ENCODE measurements at regions not wholly inside any gene's neighbourhood (a gene's known extent, or its start where the extent isn't known, plus 50 kb on each side); places are given as distances from the start of the nearest gene placed in this dataset.
"Not testable (repeated sequence)": the region's sequence is repeated elsewhere in the genome, so short reads cannot be mapped to it uniquely, and the experiment has no call there.

- no peak for DNase-seq (ENCODE audit: low read depth in 2 of 2)
These were observed 71.8 kb downstream of the LARP7 start for GRCh38 chr4:112708772-112709171.

GRCh38 chr4:112714922-112715901, 78.3 kb downstream of the LARP7 start:
- no peak for DNase-seq (ENCODE audit: low read depth in 2 of 2)

GRCh38 chr4:112717856-112718255, 80.9 kb downstream of the LARP7 start:
- DNase-seq (ENCODE audit: low read depth in 2 of 2) = no peak

GRCh38 chr4:112721627-112722026, 84.7 kb downstream of the LARP7 start:
- DNase-seq (ENCODE audit: low read depth in 2 of 2) = no peak

GRCh38 chr4:112726041-112726440, 89.1 kb downstream of the LARP7 start:
- no peak for DNase-seq (ENCODE audit: low read depth in 2 of 2)

GRCh38 chr4:112727728-112728127, 90.8 kb downstream of the LARP7 start:
- not testable (repeated sequence) for DNase-seq (ENCODE audit: low read depth in 2 of 2)

- no peak for DNase-seq (ENCODE audit: low read depth in 2 of 2)
These were observed 94.8 kb downstream of the LARP7 start for GRCh38 chr4:112731715-112732114.

GRCh38 chr4:112732142-112732541, 95.2 kb downstream of the LARP7 start:
- no peak for DNase-seq (ENCODE audit: low read depth in 2 of 2)

- no peak for DNase-seq (ENCODE audit: low read depth in 2 of 2)
These were observed 98.6 kb downstream of the LARP7 start for GRCh38 chr4:112735474-112735951.

DNA sequence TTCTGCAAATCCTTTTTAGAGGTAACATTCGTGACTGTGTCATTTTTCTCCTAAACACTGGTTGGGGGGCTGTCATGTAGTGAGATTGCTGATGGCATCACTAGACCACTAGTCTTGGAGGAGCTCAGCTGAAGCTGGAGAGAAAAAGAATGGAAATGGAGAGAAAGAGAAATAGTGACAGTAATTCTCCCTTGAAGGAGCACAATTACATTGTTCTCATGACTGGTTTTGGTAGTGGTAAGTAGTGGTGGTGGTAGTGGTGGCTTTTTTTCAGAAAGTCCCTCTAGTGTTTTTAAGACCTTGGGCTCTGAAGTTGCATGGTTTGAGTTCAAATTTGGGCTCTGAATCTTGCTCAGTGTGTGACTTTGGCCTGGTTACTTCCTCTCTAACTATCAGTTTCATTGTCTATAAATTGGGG, 99.8 kb downstream of the LARP7 start:
- DNase-seq (ENCODE audit: low read depth in 2 of 2) = no peak

GRCh38 chr4:112739442-112739841, 102.5 kb downstream of the LARP7 start:
- DNase-seq (ENCODE audit: low read depth in 2 of 2) = no peak

GRCh38 chr4:112747036-112747435, 110.1 kb downstream of the LARP7 start:
- no peak for DNase-seq (ENCODE audit: low read depth in 2 of 2)

DNA sequence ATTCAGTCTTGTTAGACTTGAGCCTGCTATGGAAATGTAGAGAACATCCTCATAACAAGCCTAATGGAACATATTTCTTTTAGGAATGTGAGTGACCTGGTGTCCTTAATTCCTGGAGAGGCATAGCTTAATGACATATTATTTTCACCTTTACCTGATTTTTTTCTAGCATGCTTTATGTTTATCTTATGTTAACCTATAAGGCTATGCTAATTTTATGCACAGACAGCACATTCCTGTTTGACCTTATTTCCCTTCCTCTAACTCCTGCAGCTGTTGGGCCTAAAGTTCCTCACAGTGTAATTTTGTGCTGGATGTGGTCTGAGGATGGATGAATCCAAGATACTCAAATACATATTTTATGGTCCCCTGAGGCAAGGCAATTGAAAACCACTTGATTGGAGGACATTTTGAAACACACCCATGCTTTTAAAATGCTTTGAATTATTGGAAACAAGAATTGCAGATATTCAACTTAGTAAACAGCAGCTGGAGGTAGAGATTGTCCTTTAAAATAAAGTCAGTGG, 111.5 kb downstream of the LARP7 start:
- DNase-seq (ENCODE audit: low read depth in 2 of 2) = no peak

DNA sequence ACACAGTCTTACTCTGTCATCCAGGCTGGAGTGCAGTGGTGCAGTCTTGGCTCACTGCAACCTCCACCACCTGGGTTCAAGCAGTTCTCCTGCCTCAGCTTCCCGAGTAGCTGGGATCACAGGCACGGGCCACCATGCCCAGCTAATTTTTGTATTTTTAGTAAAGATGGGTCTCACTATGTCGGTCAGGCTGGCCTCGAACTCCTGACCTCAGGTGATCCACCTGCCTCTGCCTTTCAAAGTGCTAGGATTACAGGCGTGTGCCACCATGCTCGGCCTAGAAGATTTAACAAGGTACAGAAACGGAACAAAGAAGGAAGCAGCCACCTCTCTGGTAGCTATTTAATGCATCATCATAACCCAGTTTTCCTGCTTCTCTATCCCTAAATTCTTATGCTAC, 113.8 kb downstream of the LARP7 start:
- not testable (repeated sequence) for DNase-seq (ENCODE audit: low read depth in 2 of 2)

DNA sequence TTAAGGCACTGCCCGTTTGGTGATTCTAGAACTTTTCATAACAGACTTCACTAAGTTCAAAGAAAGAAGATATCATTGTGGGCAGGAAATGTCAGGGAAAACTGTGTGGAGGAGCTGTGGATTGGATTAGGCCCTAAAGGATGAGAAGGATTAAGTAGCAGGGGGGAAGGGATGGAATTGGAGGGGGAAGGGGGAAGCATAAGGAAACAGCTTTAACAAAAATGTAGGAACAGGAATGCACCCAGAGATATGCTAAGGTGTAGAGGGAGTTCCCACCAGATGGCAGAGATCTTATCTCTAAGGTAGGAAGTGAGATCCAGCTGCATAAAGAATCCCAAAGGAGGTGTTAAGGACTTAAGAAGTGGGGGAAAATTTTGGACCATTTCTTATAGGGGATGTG, 114.5 kb downstream of the LARP7 start:
- no peak for DNase-seq (ENCODE audit: low read depth in 2 of 2)

DNA sequence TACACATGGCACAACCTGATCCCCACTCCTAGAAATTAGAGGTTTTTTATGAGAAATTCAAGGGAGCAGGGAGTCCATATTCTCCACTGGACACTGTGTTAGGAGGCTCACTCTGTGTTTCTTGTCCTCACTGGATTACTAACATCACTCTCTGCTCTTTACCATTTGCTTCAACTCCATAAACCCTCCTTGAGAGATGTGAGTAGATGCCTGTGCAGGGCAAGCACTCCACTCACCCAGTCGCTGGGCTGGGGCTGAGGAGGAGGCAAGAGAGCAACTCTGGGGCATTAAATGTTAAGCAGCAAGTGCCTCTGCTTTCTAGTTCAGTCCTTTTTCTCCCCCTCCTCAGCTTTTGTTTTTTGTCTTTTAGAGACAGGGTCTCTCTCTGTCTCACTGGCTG, 115.1 kb downstream of the LARP7 start:
- DNase-seq (ENCODE audit: low read depth in 2 of 2) = no peak

DNA sequence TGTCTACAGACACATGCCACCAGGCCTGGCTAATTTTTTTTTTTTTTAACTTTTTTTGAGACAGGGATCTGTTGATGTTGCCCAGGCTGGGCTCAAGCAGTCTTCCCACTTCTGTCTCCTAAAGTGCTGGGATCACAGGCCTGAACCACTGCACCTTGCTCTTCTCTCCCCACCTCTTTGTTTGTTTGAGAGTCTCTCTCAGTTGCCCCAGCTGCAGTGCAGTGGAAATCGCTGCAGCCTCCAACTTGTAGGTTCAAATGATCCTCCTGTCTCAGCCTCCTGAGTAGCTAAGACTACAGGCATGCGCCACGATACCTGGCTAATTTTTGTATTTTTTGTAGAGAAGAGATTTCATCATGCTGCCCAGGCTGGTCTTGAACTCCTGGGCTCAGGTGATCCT, 115.6 kb downstream of the LARP7 start:
- no peak for DNase-seq (ENCODE audit: low read depth in 2 of 2)

DNA sequence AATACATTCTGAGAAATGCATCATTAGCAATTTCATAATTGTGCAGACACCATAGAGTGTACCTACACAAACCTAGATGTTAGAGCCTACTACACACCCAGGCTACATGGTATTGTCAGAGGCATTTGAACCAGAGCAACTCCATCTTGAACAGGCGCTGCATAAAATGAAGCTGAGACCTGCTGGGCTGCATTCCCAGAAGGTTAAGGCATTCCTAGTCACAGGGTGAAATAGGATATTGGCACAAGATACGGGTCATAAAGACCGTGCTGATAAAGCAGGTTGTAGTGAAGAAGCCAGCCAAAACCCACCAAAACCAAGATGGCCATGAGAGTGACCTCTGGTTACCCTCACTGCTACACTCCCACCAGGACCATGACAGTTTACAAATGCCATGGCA, 116.4 kb downstream of the LARP7 start:
- no peak for DNase-seq (ENCODE audit: low read depth in 2 of 2)

DNA sequence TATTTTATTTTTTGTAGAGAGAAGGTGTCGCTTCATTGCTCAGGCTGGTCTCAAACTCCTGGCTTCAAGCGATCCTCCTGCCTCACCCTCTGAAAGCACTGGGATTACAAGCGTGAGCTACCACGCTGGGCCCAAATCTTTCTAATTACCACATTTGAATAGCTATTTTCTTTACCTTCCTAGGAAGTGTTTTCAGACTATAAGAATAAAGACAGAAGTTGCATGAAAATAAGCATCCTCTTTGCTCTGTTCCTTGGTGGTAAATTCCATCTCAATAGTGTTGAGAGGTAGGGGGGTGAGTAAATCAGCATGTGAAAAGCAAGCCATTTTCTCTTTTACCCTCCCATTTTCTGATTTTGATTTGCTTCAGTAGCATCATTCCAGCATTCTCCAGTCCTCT, 122.4 kb downstream of the LARP7 start:
- no peak for DNase-seq (ENCODE audit: low read depth in 2 of 2)

DNA sequence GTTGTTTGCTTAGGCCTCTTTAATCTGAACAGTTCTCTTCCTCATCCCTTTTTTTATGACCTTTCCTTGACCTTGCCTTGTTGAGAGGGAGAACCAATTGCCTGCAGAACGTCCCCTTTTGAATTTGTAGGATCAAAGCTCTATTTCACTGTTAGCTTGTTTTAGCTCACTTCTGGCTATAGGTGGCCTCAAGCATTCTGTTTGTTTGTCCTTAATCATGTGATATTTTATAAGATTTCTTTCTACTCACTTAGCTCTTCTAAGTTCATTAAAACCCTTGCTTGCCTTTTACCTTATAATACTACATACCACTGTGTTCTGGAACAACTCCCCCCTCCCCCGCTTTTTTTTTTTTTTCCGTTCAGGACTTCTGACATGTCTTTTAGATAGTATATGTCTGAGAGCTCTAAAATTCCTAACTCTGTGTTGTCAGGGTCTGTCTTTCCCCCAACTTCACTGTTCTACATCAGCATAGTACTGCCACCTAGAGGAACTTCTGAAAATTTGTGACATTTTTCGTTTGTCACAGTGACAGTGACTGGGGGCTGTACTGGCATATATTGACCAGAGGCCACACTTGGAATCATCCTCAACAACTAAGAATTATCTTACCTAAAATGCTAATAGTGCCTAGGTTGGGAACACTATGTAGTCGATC, 128.5 kb downstream of the LARP7 start:
- no peak for DNase-seq (ENCODE audit: low read depth in 2 of 2)

GRCh38 chr4:112766422-112766821, 129.5 kb downstream of the LARP7 start:
- DNase-seq (ENCODE audit: low read depth in 2 of 2) = no peak

DNA sequence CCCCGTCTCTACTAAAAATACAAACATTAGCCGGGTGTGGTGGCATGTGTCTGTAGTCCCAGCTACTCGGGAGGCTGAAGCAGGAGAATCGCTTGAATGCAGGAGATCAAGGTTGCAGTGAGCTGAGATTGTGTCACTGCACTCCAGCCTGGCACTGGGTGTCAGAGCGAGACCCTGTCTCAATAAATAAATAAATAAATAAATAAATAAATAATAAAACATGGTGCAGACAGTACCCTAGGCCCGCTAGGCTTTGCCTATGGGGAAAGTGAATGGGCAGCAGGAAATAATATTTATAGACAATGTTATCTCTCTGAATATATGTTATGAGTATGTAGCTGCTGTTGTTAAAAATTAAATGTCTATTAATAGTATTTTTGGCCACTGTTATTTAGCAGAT, 130.4 kb downstream of the LARP7 start:
- no peak for DNase-seq (ENCODE audit: low read depth in 2 of 2)

DNA sequence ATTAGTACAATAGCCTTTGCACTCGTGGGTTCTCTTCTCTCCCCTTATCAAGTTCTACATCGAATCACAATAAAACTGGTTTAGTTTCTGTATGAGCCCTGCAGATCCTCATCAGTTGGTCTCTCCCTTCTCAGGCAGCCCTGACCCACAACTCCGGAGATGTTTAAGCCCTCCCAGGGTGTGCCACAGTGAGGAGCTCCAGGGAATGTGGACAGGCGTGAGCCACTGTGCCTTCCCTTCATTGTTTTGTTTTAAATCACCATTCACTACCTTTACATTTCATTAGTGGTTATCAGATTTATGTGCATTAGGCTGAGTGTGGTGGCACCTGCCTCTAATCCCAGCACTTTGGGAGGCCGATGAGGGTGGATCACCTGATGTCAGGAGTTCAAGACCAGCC, 133.2 kb downstream of the LARP7 start:
- DNase-seq (ENCODE audit: low read depth in 2 of 2) = no peak

Data from activated CD4-positive, alpha-beta T cell treated with anti-CD3 and anti-CD28 coated beads for 24 hours (primary cell).